ENCODE measurements at regions not wholly inside any gene's neighbourhood (a gene's known extent, or its start where the extent isn't known, plus 50 kb on each side); places are given as distances from the start of the nearest gene placed in this dataset.

GRCh38 chr7:53656881-53657280 is 621.4 kb downstream of the POM121L12 start (continued):
- no peak for TF ChIP-seq AFF4 (CRISPR knock-in tag; IDR thresholded peaks at IDR 0.05; ENCODE audit: borderline replicate concordance)
- no peak for TF ChIP-seq ZNF281 (CRISPR knock-in tag; IDR thresholded peaks at IDR 0.05)
- TF ChIP-seq ZNF263 (CRISPR knock-in tag; IDR thresholded peaks at IDR 0.05; ENCODE audit: low read depth) = no peak
- TF ChIP-seq ZNF512 (CRISPR knock-in tag; IDR thresholded peaks at IDR 0.05; ENCODE audit: borderline replicate concordance) = no peak
- TF ChIP-seq ZNF121 (CRISPR knock-in tag; IDR thresholded peaks at IDR 0.05) = no peak
- TF ChIP-seq SOX15 (CRISPR knock-in tag; IDR thresholded peaks at IDR 0.05) = no peak
- no peak for TF ChIP-seq ESRRA (CRISPR knock-in tag; IDR thresholded peaks at IDR 0.05; ENCODE audit: borderline replicate concordance)
- TF ChIP-seq ZNF671 (CRISPR knock-in tag; IDR thresholded peaks at IDR 0.05) = no peak

GRCh38 chr7:53657586-53657985 is 622.2 kb downstream of the POM121L12 start:
- TF ChIP-seq NFYB (CRISPR knock-in tag; conservative IDR thresholded peaks at IDR 0.05; ENCODE audit: low read depth) (no peak), HMGA2 (CRISPR knock-in tag; IDR thresholded peaks at IDR 0.05) (no peak), ZNF423 (CRISPR knock-in tag; IDR thresholded peaks at IDR 0.05) (no peak), SMAD4 (CRISPR knock-in tag; IDR thresholded peaks at IDR 0.05) (no peak), ZNF263 (CRISPR knock-in tag; IDR thresholded peaks at IDR 0.05; ENCODE audit: low read depth) (no peak), ZMAT4 (CRISPR knock-in tag; IDR thresholded peaks at IDR 0.05) (no peak), GABPB1 (CRISPR knock-in tag; IDR thresholded peaks at IDR 0.05) (no peak), ATF3 (CRISPR knock-in tag; conservative IDR thresholded peaks at IDR 0.05) (no peak), PRRX2 (CRISPR knock-in tag; IDR thresholded peaks at IDR 0.05) (no peak), ESRRA (CRISPR knock-in tag; IDR thresholded peaks at IDR 0.05; ENCODE audit: borderline replicate concordance) (no peak), SOX15 (CRISPR knock-in tag; IDR thresholded peaks at IDR 0.05) (no peak), JUN (CRISPR knock-in tag; IDR thresholded peaks at IDR 0.05) (no peak), ZBTB43 (CRISPR knock-in tag; IDR thresholded peaks at IDR 0.05) (no peak), FOXK1 (CRISPR knock-in tag; IDR thresholded peaks at IDR 0.05) (no peak), CREB1 (CRISPR knock-in tag; IDR thresholded peaks at IDR 0.05) (no peak), HMGXB4 (CRISPR knock-in tag; IDR thresholded peaks at IDR 0.05) (no peak), NFE2L1 (CRISPR knock-in tag; IDR thresholded peaks at IDR 0.05) (no peak)
- H3K27me3 Mint-ChIP-seq (ENCODE audit: low read depth) = no peaks in the 10 kb centered on the region
- H3K9me3 Mint-ChIP-seq = peaks cover 14% of the 10 kb centered on the region
- H3K4me3 Mint-ChIP-seq = no peak overlapping the region
- H3K27ac Mint-ChIP-seq = no peak overlapping the region
- ATAC-seq = no peak
- peaks cover 4% of the 10 kb centered on the region for H3K4me1 Mint-ChIP-seq
- 0 out of 2 replicates have a peak, but pooled peaks cover 2% of the 10 kb centered on the region for H3K36me3 Mint-ChIP-seq
- CTCF ChIA-PET = no interaction called here
- POLR2A ChIA-PET = no interaction called here
- DNase-seq (ENCODE audit: low spot score) = no peak

Data from WTC11 (cell line).